NCI-H774 (cell line): ENCODE measurements at regions not wholly inside any gene's neighbourhood (a gene's known extent, or its start where the extent isn't known, plus 50 kb on each side); places are given as distances from the start of the nearest gene placed in this dataset.

Experiments
- DNase-seq: peaks from one replicate; lab custom pipeline; 2025; lab: John Stamatoyannopoulos, UW

- no peak for DNase-seq
Measured at GRCh38 chr9:79799691-79800335, 228.0 kb downstream of the TLE4 start.

DNA sequence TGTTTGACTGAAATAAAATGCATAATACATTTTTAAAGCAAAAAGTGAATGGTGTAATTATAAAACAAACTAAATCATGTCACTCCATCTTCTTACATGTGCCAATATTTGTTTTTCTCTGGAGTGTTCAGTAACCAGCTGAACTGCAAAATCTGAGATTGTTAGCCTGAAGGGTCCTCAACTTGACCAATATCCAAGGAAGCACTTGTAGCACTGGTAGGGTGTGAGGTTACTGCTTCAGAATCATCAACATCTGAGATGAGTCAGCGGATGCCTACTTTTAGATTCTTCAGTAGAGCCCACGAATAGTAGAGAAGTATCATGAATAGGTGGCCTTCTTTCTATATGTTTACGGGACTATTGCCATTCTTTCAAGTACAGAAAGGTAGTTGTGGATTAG, 226.7 kb downstream of the TLE4 start:
- no peak for DNase-seq

GRCh38 chr9:79796411-79796810, 224.6 kb downstream of the TLE4 start:
- no peak for DNase-seq

DNA sequence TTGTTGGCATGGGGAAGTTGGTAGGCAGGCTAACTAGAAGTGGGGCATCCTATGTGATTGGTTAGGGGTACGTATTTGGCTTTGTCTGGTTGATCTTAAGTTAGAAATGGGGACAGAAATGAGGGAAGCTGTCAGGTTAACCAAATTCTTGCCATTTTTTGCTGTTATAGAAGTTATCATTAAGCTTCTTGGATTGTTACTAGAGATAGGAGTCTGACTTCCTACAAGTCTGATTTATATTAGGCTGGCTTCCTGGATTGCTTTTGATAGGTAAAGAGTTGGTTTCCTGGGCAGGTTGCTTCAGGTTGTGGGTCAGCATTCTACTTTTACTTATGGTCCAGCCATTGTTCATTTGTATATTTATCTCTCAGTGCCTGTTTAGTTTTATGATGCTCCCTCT, 216.9 kb downstream of the TLE4 start:
- no peak for DNase-seq

DNA sequence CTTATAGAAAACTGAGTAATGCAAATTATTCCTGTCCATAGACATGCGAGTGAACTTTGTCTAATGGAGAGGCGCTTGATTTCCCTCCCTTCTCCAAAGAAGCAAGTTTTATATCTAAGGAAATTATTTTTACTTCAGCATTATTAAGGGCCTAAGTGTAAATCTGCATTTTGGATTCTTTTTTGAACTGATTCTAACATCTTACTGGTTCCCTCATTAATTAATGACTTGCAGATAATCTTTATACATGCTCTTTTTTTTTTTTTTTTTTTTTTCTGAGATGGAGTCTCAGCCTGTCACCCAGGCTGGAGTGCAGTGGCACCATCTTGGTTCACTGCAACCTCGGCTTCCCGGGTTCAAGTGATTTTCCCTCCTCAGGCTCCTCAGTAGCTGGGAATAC, 209.5 kb downstream of the TLE4 start:
- no peak for DNase-seq

DNA sequence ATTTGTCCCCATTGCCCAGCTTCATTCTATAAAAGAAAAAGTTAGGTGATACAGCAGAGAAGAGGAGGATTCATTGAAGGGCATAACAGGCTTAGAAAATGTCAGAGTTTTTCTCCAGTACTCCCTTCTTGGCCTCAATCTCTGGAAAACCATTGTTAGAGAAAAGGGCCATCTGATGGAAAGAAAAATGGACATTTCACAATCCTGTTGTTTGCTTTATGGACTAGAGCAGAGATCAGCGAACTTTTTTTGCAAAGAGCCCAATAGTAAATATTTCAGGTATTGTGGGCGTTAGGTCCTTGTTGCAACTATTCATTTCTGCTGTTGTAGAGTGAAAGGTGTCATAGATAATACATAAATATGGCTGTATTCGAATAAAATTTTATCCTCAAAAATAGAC, 208.8 kb downstream of the TLE4 start:
- DNase-seq = no peak

GRCh38 chr9:79779901-79780300, 208.1 kb downstream of the TLE4 start:
- DNase-seq = no peak

- DNase-seq = no peak
Measured at GRCh38 chr9:79778581-79778980, 206.8 kb downstream of the TLE4 start.

GRCh38 chr9:79776581-79776980, 204.8 kb downstream of the TLE4 start:
- no peak for DNase-seq
